Osteoblast (primary cell): ENCODE measurements at regions not wholly inside any gene's neighbourhood (a gene's known extent, or its start where the extent isn't known, plus 50 kb on each side); places are given as distances from the start of the nearest gene placed in this dataset.

Source experiments
- DNase-seq: peaks from one replicate; pipeline ENCODE4 v3.0.0; 2011; ENCODE audit warnings: low spot score, mixed read lengths; ENCODE audit not compliant: insufficient read length; ENCODE audit errors: missing footprints
- H2AFZ ChIP-seq: 2 replicates; pipeline ENCODE4 v1.6.0; 2011; ENCODE audit warnings: mild to moderate bottlenecking, low read length
- H3K27ac ChIP-seq: 2 replicates; pipeline ENCODE4 v1.5.1; 2011; ENCODE audit warnings: mild to moderate bottlenecking, low read depth, low read length, moderate library complexity
- H3K27me3 ChIP-seq: 2 replicates; pipeline ENCODE4 v1.6.0; 2012; ENCODE audit warnings: mild to moderate bottlenecking, control low read depth, inconsistent platforms, low read length, moderate library complexity; ENCODE audit not compliant: insufficient read depth
- H3K36me3 ChIP-seq: 2 replicates; pipeline ENCODE4 v1.5.1; 2011; ENCODE audit warnings: mild to moderate bottlenecking, low read length, control low read depth, moderate library complexity; ENCODE audit not compliant: insufficient read depth
- H3K4me1 ChIP-seq: 2 replicates; pipeline ENCODE4 v1.5.1; 2011; ENCODE audit warnings: mild to moderate bottlenecking, low read length, control low read depth, moderate library complexity; ENCODE audit not compliant: insufficient read depth
- H3K4me2 ChIP-seq: 2 replicates; pipeline ENCODE4 v1.6.0; 2011; ENCODE audit warnings: mild to moderate bottlenecking, low read length; ENCODE audit not compliant: insufficient read depth
- H3K4me3 ChIP-seq: fragments of 200-600 bp; sonication (generic); 3 replicates; pipeline ENCODE4 v1.5.1; 2012; ENCODE audit warnings: mild to moderate bottlenecking, low read length, inconsistent platforms; ENCODE audit not compliant: insufficient read depth
- H3K79me2 ChIP-seq: 2 replicates; pipeline ENCODE4 v1.6.0; 2012; ENCODE audit warnings: mild to moderate bottlenecking, low read length, control low read depth, inconsistent platforms; ENCODE audit not compliant: insufficient read depth
- H3K9me3 ChIP-seq: 2 replicates; pipeline ENCODE4 v1.5.1; 2011; ENCODE audit warnings: low read depth, low read length, control low read depth
- H4K20me1 ChIP-seq: 2 replicates; pipeline ENCODE4 v1.6.0; 2012; ENCODE audit warnings: mild to moderate bottlenecking, low read length, control low read depth; ENCODE audit not compliant: insufficient read depth
- CTCF ChIP-seq: IDR thresholded peaks from 2 replicates; pipeline ENCODE4 v1.5.1; 2011; ENCODE audit warnings: mild to moderate bottlenecking, low read depth, low read length, moderate library complexity; ENCODE audit errors: extremely low read depth

- Histone ChIP-seq H3K36me3 (no peaks in the 10 kb centered on the region), H3K27me3 (no peaks in the 10 kb centered on the region), H3K79me2 (no peaks in the 10 kb centered on the region), H3K9me3 (no peaks in the 10 kb centered on the region), H2AFZ (no peak overlapping the region), H3K4me1 (no peaks in the 10 kb centered on the region), H3K4me3 (no peak overlapping the region), H3K27ac (no peak overlapping the region), H3K4me2 (no peak overlapping the region), H4K20me1 (no peaks in the 10 kb centered on the region)
- no peak for TF ChIP-seq CTCF
- DNase-seq: peak; percentile 47
These were observed 414.4 kb upstream of the ETAA1 start for GRCh38 chr2:66982766-66983165.

- no peaks in the 10 kb centered on the region for H3K79me2 ChIP-seq
- no peaks in the 10 kb centered on the region for H3K36me3 ChIP-seq
- no peak overlapping the region for H3K27ac ChIP-seq
- DNase-seq: no peak
- TF ChIP-seq CTCF: no peak
- no peaks in the 10 kb centered on the region for H3K4me1 ChIP-seq
- H2AFZ ChIP-seq: no peak overlapping the region
- no peaks in the 10 kb centered on the region for H4K20me1 ChIP-seq
- no peak overlapping the region for H3K4me2 ChIP-seq
- no peaks in the 10 kb centered on the region for H3K9me3 ChIP-seq
- no peak overlapping the region for H3K4me3 ChIP-seq
- H3K27me3 ChIP-seq: no peaks in the 10 kb centered on the region
These were observed 412.3 kb upstream of the ETAA1 start for GRCh38 chr2:66984864-66985263.

- H2AFZ ChIP-seq: no peak overlapping the region
- no peak for DNase-seq
- no peaks in the 10 kb centered on the region for H3K27me3 ChIP-seq
These were observed 411.2 kb upstream of the ETAA1 start for GRCh38 chr2:66985906-66986305.

GRCh38 chr2:66987733-66988132 lies 409.4 kb upstream of the ETAA1 start:
- Histone ChIP-seq H3K4me1 (no peaks in the 10 kb centered on the region), H3K4me3 (no peak overlapping the region), H3K27me3 (no peaks in the 10 kb centered on the region)

More at GRCh38 chr2:66985906-66986305, 411.2 kb upstream of the ETAA1 start:
- Histone ChIP-seq H4K20me1 (no peaks in the 10 kb centered on the region), H3K79me2 (no peaks in the 10 kb centered on the region), H3K4me2 (no peak overlapping the region), H3K27ac (no peak overlapping the region), H3K9me3 (no peaks in the 10 kb centered on the region), H3K4me1 (no peaks in the 10 kb centered on the region), H3K4me3 (no peak overlapping the region), H3K36me3 (no peaks in the 10 kb centered on the region)
- no peak for TF ChIP-seq CTCF

More at GRCh38 chr2:66987733-66988132, 409.4 kb upstream of the ETAA1 start:
- Histone ChIP-seq H3K27ac (no peak overlapping the region), H3K4me2 (no peak overlapping the region), H4K20me1 (no peaks in the 10 kb centered on the region), H2AFZ (no peak overlapping the region), H3K79me2 (no peaks in the 10 kb centered on the region), H3K9me3 (no peaks in the 10 kb centered on the region), H3K36me3 (no peaks in the 10 kb centered on the region)
- no peak for DNase-seq
- no peak for TF ChIP-seq CTCF
